ENCODE measurements at regions not wholly inside any gene's neighbourhood (a gene's known extent, or its start where the extent isn't known, plus 50 kb on each side); places are given as distances from the start of the nearest gene placed in this dataset.

DNA sequence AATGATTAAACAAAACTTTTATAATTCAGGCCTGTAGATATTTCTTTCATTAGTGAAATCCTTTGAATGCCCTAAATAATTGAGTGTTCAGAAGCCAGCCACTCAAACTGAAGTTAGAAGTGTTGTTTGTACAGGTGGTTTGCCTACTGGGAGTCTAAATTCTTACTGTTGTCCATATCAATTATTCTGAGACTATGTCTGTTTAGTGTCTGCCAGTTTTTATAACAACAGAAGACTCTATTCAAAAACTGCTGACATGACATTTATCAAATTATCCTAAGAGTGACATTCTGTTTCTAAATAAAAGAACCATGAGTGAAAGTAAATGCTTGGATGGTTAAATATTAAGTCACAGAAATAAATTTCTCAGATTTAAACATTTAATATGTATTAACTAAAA, 375.1 kb downstream of the FAT4 start:
- no peak for DNase-seq (ENCODE audit: low read depth)

DNA sequence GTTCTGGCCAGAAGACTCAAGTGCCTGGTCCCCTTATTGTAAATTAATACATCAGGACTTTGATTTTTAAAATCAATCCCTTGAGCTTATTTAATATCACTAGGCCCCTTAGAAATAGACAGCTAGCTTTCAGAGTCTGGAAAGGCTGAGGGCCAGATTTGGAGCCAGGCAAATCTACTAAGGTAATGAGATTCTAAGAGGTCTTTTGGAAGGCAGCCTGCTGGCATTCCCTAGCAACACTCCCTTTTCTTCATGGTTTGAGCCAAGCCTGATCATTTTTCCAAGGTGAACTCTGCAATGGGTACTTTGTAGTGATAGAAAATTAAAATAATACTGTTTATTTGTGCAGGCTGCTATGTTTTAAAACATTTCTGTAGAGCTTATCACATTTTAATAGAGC, 378.5 kb downstream of the FAT4 start:
- no peak for DNase-seq (ENCODE audit: low read depth)

DNA sequence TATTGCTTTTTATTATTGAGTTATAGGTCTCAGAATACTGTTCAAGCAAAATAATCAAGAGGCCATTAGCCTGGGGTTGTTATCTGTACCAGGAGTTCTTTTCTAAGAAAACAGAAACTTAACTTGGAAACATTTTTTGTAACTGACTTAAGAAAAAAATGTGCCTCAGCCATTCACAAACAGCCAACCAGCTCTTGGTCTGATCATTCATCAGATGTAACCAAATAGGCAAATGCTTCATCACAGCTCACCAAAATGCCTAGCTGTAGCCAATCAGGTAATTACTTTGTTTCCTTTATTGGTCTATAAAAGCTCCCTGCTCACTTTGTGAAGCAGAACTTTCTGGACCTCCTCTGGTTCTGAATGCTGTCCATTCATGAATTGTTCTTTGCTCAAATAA, 387.7 kb downstream of the FAT4 start:
- no peak for DNase-seq (ENCODE audit: low read depth)

DNA sequence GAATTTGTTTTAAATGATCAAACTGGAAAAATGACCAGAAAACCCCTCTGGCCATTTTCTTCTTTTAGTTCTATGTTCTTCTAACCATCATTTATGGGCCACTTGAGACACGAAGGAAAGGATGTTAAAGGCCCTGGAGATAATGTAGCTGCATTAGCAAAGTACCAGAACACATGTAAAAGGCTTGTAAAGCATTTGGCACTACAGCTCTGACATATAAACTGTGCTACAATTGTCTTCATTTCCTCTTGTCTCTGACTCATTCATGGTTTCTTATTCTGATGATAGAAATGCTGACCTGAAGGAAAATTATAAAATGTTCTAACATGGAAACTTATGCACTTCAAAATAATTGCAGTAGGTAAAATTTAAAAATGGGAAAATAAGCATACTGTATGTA, 388.7 kb downstream of the FAT4 start:
- DNase-seq (ENCODE audit: low read depth) = peak; percentile 23

DNA sequence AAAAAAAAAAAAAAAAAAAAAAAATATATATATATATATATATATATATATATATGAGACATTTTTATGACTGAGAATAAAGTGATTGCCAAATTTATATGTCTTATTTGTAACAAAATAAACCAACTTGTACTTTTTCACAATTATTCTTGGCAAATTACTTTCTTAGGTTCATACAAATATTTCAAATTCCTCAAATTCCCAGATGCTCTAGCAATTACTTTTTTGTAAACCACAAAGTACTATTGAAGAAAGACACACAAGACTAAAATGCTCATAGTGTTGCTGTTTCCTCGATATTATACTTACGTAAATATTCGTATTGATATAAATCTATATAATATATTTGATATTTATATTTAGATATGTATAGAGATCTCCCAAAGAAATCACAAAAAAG, 390.0 kb downstream of the FAT4 start:
- DNase-seq (ENCODE audit: low read depth) = no peak

DNA sequence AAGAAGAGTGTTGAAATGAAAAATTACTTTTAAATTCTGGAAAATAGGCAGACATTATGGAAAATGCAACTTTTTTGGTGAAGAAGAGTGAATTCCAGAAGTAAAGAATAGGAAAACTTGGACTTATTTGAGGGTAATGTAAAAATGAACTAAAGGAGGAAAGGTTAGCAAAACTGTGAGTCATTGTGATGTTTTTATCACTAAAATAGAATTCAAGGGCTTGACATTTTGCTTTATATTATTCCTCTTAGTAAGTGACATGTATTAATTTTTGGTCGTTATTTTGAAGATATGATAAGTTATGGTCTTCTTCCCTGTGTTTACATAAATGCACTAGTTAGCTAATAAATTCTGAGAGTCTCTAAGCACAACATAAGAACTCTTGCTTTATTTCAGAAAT, 390.9 kb downstream of the FAT4 start:
- DNase-seq (ENCODE audit: low read depth) = no peak

DNA sequence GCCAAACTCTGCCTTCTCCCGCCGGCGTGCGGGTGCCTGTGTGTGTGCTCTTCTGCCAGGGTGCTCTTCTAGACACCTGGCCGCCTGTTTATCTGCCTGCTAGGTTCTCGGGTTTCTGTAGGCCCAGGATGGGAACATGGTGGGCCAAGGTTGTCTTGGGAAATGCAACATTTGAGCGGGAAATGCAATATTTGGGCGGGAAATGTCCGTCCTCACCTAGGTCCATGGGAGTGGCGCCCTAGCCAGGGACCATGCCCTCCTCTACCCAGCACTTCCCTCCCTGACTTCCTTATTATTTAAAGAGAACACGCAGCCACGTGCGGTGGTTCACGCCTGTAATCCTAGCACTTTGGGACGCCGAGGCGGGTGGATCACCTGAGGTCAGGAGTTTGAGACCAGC, 392.6 kb downstream of the FAT4 start:
- no peak for DNase-seq (ENCODE audit: low read depth)

DNA sequence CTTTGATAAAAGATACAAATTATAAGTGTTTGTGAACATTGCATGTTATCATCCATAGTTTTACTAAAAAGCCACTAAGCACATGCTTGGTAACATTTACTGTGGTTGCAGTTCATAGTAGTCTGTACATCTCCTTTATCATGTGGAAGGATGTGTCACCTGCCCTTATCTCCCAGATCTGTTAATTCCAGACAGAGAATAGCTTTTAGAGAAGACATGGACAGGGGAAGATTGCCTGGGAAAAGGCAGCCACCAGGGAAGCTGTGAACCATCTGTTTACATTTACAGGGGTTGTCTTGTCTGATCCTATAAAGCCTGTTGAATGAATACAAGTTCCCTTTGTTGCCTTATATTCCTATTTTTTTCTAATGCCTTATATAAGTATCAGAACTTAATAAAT, 396.0 kb downstream of the FAT4 start:
- no peak for DNase-seq (ENCODE audit: low read depth)

DNA sequence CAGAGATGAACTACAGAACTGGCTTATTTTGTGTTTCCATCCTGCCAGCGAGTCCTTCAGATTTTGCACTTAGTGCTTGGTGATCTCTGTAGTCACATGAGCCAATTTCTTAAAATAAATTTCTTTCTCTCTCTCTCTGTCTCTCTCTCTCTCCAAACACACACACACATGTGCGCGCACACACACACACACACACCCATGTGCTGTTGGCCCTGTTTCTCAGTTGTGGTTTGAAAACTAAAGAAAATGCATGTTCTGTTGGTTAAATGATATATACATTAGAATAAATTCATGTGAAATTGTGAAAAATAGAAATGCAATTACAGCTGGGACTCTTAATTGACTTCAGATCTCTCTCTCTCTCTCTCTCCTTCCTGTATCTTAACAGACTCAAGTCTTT, 399.3 kb downstream of the FAT4 start:
- DNase-seq (ENCODE audit: low read depth) = no peak

DNA sequence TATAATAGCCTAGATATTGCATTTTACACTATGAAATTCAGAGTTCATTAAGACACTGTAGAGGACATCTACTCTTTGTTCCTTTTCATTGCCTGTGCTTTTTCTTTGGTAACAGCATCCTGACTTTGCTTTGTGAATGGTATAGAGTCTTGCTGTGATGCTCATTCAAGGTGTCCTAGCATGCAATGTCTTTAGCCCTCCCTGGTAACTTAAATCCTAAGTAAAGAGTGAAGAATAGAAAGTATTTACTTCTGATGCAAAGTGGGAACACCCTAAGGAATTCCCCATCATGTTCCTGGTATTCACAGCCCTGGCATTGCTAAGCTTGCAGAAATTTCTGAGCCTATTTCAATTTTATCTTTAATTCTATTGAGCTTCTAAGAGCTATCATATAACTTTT, 400.1 kb downstream of the FAT4 start:
- no peak for DNase-seq (ENCODE audit: low read depth)

DNA sequence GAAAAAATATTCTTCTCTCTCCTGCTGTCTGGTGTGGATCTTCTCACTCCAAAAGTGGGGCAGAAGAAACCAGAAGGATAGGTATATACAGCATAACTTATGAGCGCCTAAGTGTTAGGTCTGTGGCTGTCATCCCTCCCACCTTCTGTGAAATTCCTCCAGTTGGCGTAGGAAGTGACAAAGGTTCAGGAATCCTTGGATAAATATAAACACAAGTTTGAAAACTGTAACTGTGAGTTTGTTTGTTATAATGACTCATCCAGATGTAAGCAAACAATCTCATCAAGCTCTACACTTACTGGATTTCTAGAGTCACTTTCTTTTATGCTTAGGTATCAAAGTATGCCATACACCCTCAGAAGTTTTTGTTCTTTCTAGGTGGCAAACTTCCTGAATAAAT, 405.2 kb downstream of the FAT4 start:
- no peak for DNase-seq (ENCODE audit: low read depth)

DNA sequence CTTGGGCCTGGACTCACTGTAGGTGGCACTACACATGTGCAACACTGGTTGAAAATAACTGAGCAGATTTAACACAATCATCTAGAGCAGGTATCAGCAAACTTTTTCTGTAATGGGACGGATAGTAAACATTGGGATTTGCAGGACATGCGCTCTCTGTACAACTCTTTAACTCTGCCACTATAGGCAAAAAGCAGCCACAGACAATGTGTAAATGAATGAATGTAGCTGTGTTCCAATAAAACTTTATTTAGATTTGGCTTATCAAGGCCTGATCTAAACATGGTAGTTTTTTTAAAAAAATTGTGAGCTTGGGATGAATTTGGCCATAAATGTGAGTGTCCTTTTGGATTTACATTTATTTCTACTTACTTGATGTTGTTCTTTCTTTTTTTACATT, 407.3 kb downstream of the FAT4 start:
- DNase-seq (ENCODE audit: low read depth) = no peak

DNA sequence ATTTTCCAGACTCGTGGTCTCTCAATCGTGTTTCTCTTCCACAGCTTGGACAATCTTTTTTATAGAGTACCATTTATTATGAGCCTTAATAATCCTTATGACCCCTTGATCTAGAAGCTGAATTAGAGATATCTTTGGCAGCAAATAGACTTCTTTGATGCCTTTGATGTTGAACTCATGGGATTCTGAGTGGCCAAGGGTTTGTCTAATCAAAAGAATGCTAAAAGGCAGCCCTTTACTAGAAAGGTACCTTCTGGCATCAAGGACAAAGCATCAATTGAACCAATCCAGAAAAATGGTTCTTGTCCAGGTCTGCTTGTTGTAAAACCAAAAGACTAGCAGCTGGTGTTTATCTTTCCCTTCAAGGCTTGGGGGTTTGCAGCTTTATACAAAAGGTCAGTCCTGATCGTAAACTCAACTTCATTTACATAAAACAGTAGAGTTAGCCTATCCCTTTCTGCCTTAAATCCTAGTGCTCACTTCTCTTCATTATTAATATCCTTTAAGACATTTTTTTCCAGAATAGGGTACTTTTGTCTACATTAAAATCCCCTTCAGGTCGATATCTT, 411.3 kb downstream of the FAT4 start:
- DNase-seq (ENCODE audit: low read depth) = no peak

DNA sequence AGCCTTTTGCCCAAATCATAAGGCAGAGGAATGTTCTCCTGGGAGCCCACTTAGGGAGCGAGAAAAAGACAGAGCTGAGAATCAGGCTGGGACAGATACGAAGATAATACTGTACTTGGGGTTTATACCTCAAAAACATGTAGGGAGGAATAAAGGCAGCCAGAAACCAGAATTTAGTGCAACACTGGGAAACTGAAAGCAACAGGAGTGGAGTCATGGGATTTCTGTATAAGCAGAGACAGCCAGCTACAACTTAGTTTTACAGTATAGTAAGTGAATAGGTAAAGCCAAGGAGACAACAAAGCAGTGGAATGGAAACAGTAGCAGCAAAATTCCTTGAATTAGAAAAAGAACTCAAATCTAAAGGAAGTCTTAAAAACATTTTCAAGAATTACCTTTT, 413.2 kb downstream of the FAT4 start:
- no peak for DNase-seq (ENCODE audit: low read depth)

DNA sequence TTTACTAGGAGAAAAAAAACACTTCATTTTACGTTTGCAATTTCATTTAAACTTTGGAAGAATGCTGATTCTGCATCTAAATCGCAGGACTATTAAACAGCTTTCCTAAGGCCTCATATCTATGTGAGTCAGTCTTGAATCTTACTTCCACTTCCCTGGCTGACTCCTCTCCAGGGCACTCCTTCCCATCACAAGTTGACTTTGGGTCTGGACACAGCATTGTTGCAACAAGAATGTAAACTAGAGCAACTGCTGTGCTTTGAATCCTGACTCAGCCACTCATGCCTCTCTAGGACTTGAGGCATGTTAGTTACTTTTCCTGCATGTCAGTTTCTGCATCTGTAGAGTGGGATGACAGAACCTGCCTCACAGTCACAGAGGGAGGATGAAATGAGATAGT, 413.8 kb downstream of the FAT4 start:
- peak; percentile 80 for DNase-seq (ENCODE audit: low read depth)

DNA sequence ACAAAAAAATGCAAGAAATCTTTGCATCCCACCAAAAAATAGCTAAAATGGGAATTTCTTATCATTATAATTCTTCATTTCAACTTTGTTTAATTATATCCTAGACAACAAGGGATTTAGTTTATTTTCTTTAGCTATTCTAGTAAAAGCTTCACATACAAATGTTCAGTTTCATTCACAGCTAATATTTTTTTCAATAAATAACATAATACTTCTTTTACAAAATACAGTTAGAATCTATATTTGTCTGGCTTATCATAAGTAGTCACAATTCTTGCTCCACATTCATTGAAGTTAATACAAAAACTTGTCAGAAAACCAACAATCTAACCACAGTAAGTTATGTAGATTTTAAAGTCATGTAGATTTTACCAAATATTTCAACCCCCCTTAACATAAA, 414.4 kb downstream of the FAT4 start:
- DNase-seq (ENCODE audit: low read depth) = no peak

DNA sequence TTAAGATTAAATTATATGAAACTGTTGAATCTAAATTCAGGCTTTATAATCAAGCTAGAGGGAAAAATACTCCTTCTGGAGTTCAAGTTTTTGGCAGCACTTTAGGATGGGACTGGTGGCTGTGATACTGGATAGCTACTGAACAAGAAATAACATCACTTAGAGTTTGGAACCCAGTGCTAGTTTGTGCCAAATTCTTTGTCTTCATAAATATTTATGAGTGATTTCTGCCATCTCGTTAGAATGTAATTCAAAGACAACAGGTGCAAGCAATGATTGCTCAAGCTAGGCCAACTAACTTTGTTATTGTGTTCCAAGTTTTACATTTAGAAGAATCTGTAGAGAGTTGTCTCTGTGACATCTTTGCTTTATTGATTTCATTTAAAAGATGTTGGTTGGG, 417.9 kb downstream of the FAT4 start:
- no peak for DNase-seq (ENCODE audit: low read depth)

DNA sequence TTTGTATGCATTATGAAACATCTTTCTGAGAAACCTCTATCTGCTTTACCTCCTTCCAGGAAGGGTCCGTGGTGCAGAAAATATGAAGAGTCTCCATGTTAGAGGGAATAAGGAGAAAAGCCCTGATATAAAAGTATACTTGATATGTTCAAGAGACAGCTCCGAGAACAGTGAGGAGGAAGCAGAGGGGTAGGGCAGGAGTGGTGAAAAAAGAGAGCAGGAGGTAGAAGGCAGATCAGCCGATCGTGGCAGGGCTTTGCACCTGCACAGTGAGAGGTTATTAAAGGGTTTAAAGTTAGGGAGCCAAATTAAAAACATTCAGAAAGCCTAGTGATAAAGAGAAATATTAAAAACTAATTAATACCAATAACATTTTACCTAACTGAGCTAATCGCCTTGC, 419.7 kb downstream of the FAT4 start:
- no peak for DNase-seq (ENCODE audit: low read depth)

DNA sequence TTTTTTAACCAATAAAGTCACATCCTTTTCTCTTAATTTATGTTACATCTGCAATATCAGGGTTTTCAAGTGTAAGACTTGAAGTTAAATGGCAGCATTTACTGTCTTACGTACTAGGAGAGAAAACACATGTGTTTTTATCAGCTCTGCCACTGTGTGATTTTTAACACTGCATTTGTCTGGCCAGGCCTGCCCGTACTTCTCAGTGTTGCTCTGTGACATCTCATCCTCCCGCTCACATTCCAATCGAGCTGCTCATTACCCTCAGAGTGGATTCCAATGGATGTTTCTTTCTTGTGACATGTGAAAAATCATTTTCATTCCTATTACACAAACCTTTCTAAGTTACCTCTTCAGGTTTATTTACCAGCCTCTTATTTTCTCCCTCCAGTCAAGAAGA, 420.3 kb downstream of the FAT4 start:
- peak; percentile 69 for DNase-seq (ENCODE audit: low read depth)

DNA sequence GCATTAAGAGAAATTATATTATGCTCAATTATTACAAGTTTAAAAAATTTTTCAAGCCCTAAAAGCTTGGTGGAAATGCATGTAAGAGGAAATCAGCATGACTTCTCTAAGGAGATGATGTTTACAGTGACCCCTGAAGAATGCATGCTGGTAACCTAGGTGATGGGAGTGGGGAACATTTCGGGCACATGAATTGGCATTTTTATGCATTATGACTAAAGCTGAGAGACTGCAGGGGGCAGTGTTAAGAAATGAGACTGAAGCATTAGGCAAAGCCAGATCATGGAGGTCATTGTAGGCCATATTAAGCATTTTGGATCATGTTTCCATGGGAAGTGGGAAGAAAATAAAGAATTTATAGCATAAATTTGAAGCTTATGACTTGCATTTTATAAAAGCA, 421.3 kb downstream of the FAT4 start:
- no peak for DNase-seq (ENCODE audit: low read depth)

DNA sequence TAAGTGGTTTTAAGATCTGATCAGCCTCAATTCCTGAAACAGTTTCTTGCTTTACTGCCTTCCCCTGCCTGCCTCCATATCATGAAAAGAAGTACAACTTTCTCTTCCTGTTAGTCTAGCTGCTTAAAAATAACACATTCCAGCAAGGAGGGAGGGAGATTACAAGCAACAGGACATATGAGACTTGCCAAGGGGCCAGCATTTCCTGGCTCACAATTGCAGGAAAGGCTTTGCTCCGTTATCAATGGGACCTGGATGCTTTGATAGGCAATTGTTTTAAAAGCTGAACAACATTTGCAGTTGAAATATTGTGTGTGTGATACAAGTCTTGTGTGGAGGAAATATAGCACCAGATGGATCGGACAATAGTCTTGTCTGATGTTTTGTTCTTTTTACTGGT, 425.0 kb downstream of the FAT4 start:
- DNase-seq (ENCODE audit: low read depth) = no peak

DNA sequence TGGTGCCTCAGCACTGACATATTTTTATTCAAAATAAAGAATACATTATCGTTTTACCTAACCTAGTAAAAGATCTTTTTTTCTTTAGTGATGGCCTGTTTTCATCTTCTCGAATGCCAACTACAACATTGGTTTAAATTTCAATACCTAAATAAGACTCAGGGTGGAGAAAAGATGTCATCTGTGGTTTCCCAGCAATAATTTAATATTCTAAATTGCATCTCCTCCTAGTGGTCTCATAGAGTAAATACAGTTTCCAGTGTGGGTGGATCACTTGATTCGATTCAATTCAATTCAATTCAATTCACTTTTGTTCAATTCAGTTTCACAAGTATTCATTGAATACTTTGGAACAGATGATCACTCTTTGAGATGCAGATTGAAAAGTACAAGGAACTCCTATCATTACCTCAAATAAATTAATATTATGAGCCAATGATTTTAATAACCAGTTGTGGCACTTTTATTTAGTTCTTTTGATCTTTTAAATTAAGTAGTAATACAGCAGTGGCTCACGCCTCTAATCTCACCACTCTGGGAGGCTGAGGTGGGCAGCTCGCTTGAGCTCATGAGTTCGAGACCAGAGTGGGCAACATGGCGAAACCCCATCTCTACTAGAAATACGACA, 427.2 kb downstream of the FAT4 start:
- DNase-seq (ENCODE audit: low read depth) = no peak

DNA sequence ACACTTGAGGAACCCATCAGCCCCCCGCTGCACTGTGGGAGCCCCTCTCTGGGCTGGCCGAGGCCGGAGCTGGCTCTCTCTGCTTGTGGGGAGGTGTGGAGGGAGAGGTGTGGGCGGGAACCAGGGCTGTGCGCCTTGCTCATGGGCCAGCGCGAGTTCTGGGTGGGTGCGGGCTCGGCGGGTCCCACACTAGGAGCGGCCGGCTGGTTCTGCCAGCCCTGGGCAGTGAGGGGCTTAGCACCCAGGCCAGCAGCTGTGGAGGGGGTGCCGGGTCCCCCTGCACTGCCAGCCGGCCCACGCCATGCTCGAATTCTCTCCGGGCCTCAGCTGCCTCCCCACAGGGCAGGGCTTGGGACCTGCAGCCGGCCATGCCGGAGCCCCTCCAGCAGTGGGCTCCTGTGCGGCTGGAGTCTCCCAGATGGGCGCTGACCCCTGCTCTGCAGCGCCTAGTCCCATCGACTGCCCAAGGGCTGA, 430.2 kb downstream of the FAT4 start:
- DNase-seq (ENCODE audit: low read depth) = no peak

DNA sequence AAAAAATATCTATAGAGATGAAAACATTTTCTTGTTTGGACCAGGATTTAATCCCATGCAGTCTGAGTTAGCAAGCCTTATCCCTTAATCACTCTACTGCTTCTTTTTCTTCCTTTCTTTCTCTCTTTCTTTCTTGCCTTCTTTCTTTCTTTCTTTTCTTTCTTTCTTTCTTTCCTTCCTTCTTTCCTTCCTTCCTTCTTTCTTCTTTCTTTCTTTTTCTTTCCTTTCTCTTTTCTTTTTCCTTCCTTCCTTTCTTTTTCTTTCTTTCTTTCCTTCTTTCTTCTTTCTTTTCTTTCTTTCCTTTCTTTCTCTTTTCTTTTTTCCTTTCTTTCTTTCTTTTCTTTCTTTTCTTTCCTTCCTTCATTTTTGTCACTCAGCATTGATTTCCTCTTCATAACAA, 434.6 kb downstream of the FAT4 start:
- no peak for DNase-seq (ENCODE audit: low read depth)

DNA sequence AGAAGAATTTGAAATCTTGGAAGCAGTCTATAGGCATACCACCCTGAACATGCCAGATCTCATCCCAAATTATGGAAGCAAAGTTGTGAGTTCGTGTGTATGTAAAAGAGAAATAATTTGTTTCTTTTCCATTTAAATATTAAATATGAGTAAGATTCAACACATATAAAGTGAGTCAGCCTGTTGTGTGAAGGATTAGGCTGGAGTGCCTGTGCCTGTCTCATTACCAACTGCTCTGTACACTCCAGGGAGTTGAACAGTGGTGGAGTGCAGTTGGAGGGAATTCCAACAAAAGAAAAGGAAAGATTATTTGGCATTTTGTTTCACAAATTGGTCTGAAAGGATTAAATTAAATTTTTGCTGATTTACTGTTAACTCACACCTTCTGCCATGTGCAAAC, 435.6 kb downstream of the FAT4 start:
- DNase-seq (ENCODE audit: low read depth) = no peak

All from GM04504 (cell line).